Progenitor cell of endocrine pancreas (in vitro differentiated cells): ENCODE measurements at regions not wholly inside any gene's neighbourhood (a gene's known extent, or its start where the extent isn't known, plus 50 kb on each side); places are given as distances from the start of the nearest gene placed in this dataset.
"Not testable (repeated sequence)": the region's sequence is repeated elsewhere in the genome, so short reads cannot be mapped to it uniquely, and the experiment has no call there.

ENCODE experiments used
- DNase-seq: peaks from one replicate; pipeline ENCODE4 v3.0.0; 2021; ENCODE audit warnings: low spot score; ENCODE audit not compliant: unreplicated experiment
- H3K27ac Mint-ChIP-seq: 2 replicates; pipeline ENCODE4 v1.8.0; 2021; ENCODE audit warnings: mild to moderate bottlenecking, moderate library complexity, mixed read lengths
- H3K27me3 Mint-ChIP-seq: 2 replicates; pipeline ENCODE4 v1.8.0; 2021; ENCODE audit warnings: mixed read lengths
- H3K36me3 Mint-ChIP-seq: 2 replicates; pipeline ENCODE4 v1.8.0; 2022; ENCODE audit warnings: mixed read lengths; ENCODE audit not compliant: insufficient read depth
- H3K4me1 Mint-ChIP-seq: 2 replicates; pipeline ENCODE4 v1.8.0; 2021; ENCODE audit warnings: low read depth, mixed read lengths
- H3K4me3 Mint-ChIP-seq: 2 replicates; pipeline ENCODE4 v1.8.0; 2021; ENCODE audit warnings: low read depth, mild to moderate bottlenecking, moderate library complexity, mixed read lengths
- H3K9me3 Mint-ChIP-seq: 2 replicates; pipeline ENCODE4 v1.8.0; 2021; ENCODE audit warnings: low read depth, mixed read lengths
- CTCF ChIP-seq: fragments of 200-600 bp; sonication (generic); IDR thresholded peaks from one replicate; pipeline ENCODE4 v1.5.0; 2021; ENCODE audit warnings: antibody characterized with exemption, mild to moderate bottlenecking; ENCODE audit not compliant: unreplicated experiment

GRCh38 chr2:133879703-133880102 is 311.4 kb upstream of the NCKAP5 start:
- H3K27me3 Mint-ChIP-seq: peaks cover 17% of the 10 kb centered on the region
- H3K36me3 Mint-ChIP-seq: no peaks in the 10 kb centered on the region
- TF ChIP-seq CTCF: no peak
- H3K27ac Mint-ChIP-seq: no peak overlapping the region
- DNase-seq: no peak
- H3K4me1 Mint-ChIP-seq: peaks cover 4% of the 10 kb centered on the region
- no peak overlapping the region for H3K4me3 Mint-ChIP-seq
- no peaks in the 10 kb centered on the region for H3K9me3 Mint-ChIP-seq

GRCh38 chr2:133882159-133882558 is 313.9 kb upstream of the NCKAP5 start:
- H3K4me3 Mint-ChIP-seq, H3K36me3 Mint-ChIP-seq, H3K27ac Mint-ChIP-seq, DNase-seq, H3K4me1 Mint-ChIP-seq, H3K9me3 Mint-ChIP-seq: not testable (repeated sequence)
- peaks cover 20% of the 10 kb centered on the region for H3K27me3 Mint-ChIP-seq

- TF ChIP-seq CTCF: peak; percentile 21
- no peak overlapping the region for H3K4me3 Mint-ChIP-seq
- peaks cover 21% of the 10 kb centered on the region for H3K27me3 Mint-ChIP-seq
- H3K27ac Mint-ChIP-seq: no peak overlapping the region
- H3K36me3 Mint-ChIP-seq: no peaks in the 10 kb centered on the region
- H3K9me3 Mint-ChIP-seq: no peaks in the 10 kb centered on the region
- DNase-seq: no peak
- H3K4me1 Mint-ChIP-seq: peaks cover 4% of the 10 kb centered on the region
These were observed 316.6 kb upstream of the NCKAP5 start for GRCh38 chr2:133884739-133885381.

- no peaks in the 10 kb centered on the region for H3K36me3 Mint-ChIP-seq
- DNase-seq: no peak
- no peak for TF ChIP-seq CTCF
- H3K4me3 Mint-ChIP-seq: no peak overlapping the region
- peaks cover 4% of the 10 kb centered on the region for H3K4me1 Mint-ChIP-seq
- H3K9me3 Mint-ChIP-seq: no peaks in the 10 kb centered on the region
- H3K27me3 Mint-ChIP-seq: peaks cover 21% of the 10 kb centered on the region
- H3K27ac Mint-ChIP-seq: no peak overlapping the region
These were observed 317.6 kb upstream of the NCKAP5 start for GRCh38 chr2:133885847-133886246.

GRCh38 chr2:133886735-133887675 is 318.7 kb upstream of the NCKAP5 start:
- Mint-ChIP-seq H3K4me3 (no peak overlapping the region), H3K9me3 (no peaks in the 10 kb centered on the region), H3K36me3 (no peaks in the 10 kb centered on the region), H3K27me3 (peaks cover 17% of the 10 kb centered on the region), H3K4me1 (peaks cover 4% of the 10 kb centered on the region), H3K27ac (no peak overlapping the region)
- peak; percentile 81 for TF ChIP-seq CTCF
- peak; percentile 50 for DNase-seq

- TF ChIP-seq CTCF: no peak
- Mint-ChIP-seq H3K27ac (no peak overlapping the region), H3K9me3 (no peaks in the 10 kb centered on the region)
These were observed 319.4 kb upstream of the NCKAP5 start for GRCh38 chr2:133887676-133888040.

More at GRCh38 chr2:133887676-133888040, 319.4 kb upstream of the NCKAP5 start:
- Mint-ChIP-seq H3K36me3 (no peaks in the 10 kb centered on the region), H3K4me3 (no peak overlapping the region), H3K4me1 (peaks cover 4% of the 10 kb centered on the region), H3K27me3 (peaks cover 17% of the 10 kb centered on the region)
- DNase-seq: no peak
